AG04449 (cell line): ENCODE measurements at regions not wholly inside any gene's neighbourhood (a gene's known extent, or its start where the extent isn't known, plus 50 kb on each side); places are given as distances from the start of the nearest gene placed in this dataset.

Experiments used
- CTCF ChIA-PET: fragments of 350-600 bp; formaldehyde crosslinking; extraction: SDS; loops from one replicate; lab custom pipeline; 2021; ENCODE audit warnings: antibody characterized with exemption; lab: Yijun Ruan, JAX
- POLR2A ChIA-PET: fragments of 400-600, 350-600 bp; formaldehyde crosslinking; extraction: SDS; loops from one replicate; lab custom pipeline; 2020; ENCODE audit warnings: antibody characterized with exemption, inconsistent platforms; lab: Yijun Ruan, JAX
- DNase-seq: peaks from one replicate; pipeline ENCODE4 v3.0.0-alpha.2; 2010; ENCODE audit warnings: low read depth, low spot score
- H3K4me3 ChIP-seq: 2 replicates; pipeline ENCODE4 v1.5.1; 2011; ENCODE audit warnings: low read depth, mild to moderate bottlenecking, control low read depth, low read length
- CTCF ChIP-seq: IDR thresholded peaks from one replicate; pipeline ENCODE4 v1.5.1; 2011; ENCODE audit warnings: mild to moderate bottlenecking, moderate library complexity, low read length, control low read depth, inconsistent platforms; ENCODE audit not compliant: insufficient read depth; ENCODE audit errors: missing control alignments

GRCh38 chr12:130029151-130029550 is 125.3 kb upstream of the TMEM132D start:
- no peak for DNase-seq
- CTCF ChIA-PET, result no interaction called here
- no peak for TF ChIP-seq CTCF
- H3K4me3 ChIP-seq, result no peak overlapping the region
- POLR2A ChIA-PET, result no interaction called here

- POLR2A ChIA-PET, result no interaction called here
- no peak for TF ChIP-seq CTCF
- no peak overlapping the region for H3K4me3 ChIP-seq
- CTCF ChIA-PET, result no interaction called here
- no peak for DNase-seq
Observed at GRCh38 chr12:130031041-130031440, 127.2 kb upstream of the TMEM132D start.

GRCh38 chr12:130031571-130032189 is 127.9 kb upstream of the TMEM132D start:
- POLR2A ChIA-PET, result no interaction called here
- H3K4me3 ChIP-seq, result no peak overlapping the region
- CTCF ChIA-PET, result no interaction called here
- DNase-seq, result no peak
- peak; percentile 72 for TF ChIP-seq CTCF

- H3K4me3 ChIP-seq, result no peak overlapping the region
- ChIA-PET CTCF (no interaction called here), POLR2A (no interaction called here)
- no peak for DNase-seq
- no peak for TF ChIP-seq CTCF
Observed at GRCh38 chr12:130041983-130042812, 120.1 kb upstream of the FZD10 start.

GRCh38 chr12:130043685-130044406 is 118.4 kb upstream of the FZD10 start:
- DNase-seq, result no peak
- H3K4me3 ChIP-seq, result no peak overlapping the region
- ChIA-PET CTCF (no interaction called here), POLR2A (no interaction called here)
- no peak for TF ChIP-seq CTCF

- POLR2A ChIA-PET, result no interaction called here
- CTCF ChIA-PET, result no interaction called here
- no peak for DNase-seq
- no peak for TF ChIP-seq CTCF
- H3K4me3 ChIP-seq, result no peak overlapping the region
Observed at GRCh38 chr12:130044991-130045621, 117.2 kb upstream of the FZD10 start.
